HK-2 (cell line): ENCODE measurements at regions not wholly inside any gene's neighbourhood (a gene's known extent, or its start where the extent isn't known, plus 50 kb on each side); places are given as distances from the start of the nearest gene placed in this dataset.
A peak's percentile ranks its signal among the peaks of the same experiment; 100 is the strongest.
"Not testable (repeated sequence)": the region's sequence is repeated elsewhere in the genome, so short reads cannot be mapped to it uniquely, and the experiment has no call there.

Experiments used
- DNase-seq: peaks from one replicate; pipeline ENCODE4 v3.0.0-alpha.2; 2018; ENCODE audit not compliant: unreplicated experiment

- DNase-seq: no peak
Observed at GRCh38 chr2:176569574-176569973, 300.3 kb downstream of the MTX2 start.

- DNase-seq: no peak
Observed at GRCh38 chr2:176573612-176574483, 304.6 kb downstream of the MTX2 start.

GRCh38 chr2:176574484-176575236 is 305.4 kb downstream of the MTX2 start:
- no peak for DNase-seq

GRCh38 chr2:176575237-176575744 is 306.0 kb downstream of the MTX2 start:
- DNase-seq: no peak

- DNase-seq: no peak
Observed at GRCh38 chr2:176577054-176577453, 307.8 kb downstream of the MTX2 start.

GRCh38 chr2:176578292-176578691 is 309.1 kb downstream of the MTX2 start:
- DNase-seq: not testable (repeated sequence)

GRCh38 chr2:176579608-176580007 is 310.4 kb downstream of the MTX2 start:
- DNase-seq: no peak

GRCh38 chr2:176581557-176582165 is 312.4 kb downstream of the MTX2 start:
- no peak for DNase-seq

- DNase-seq: no peak
Observed at GRCh38 chr2:176582176-176582575, 312.9 kb downstream of the MTX2 start.

GRCh38 chr2:176582990-176583481 is 313.8 kb downstream of the MTX2 start:
- peak; percentile 40 for DNase-seq

GRCh38 chr2:176583607-176584006 is 314.4 kb downstream of the MTX2 start:
- DNase-seq: peak; percentile 10

GRCh38 chr2:176584333-176584732 is 315.1 kb downstream of the MTX2 start:
- peak; percentile 38 for DNase-seq

GRCh38 chr2:176585291-176585690 is 316.0 kb downstream of the MTX2 start:
- no peak for DNase-seq

- DNase-seq: no peak
Observed at GRCh38 chr2:176585791-176586190, 316.5 kb downstream of the MTX2 start.

GRCh38 chr2:176589287-176589686 is 320.0 kb downstream of the MTX2 start:
- DNase-seq: no peak

GRCh38 chr2:176589825-176590440 is 320.7 kb downstream of the MTX2 start:
- DNase-seq: no peak

- no peak for DNase-seq
Observed at GRCh38 chr2:176592216-176592615, 323.0 kb downstream of the MTX2 start.

- no peak for DNase-seq
Observed at GRCh38 chr2:176595986-176596385, 326.7 kb downstream of the MTX2 start.

GRCh38 chr2:176597916-176598315 is 328.7 kb downstream of the MTX2 start:
- DNase-seq: no peak

- DNase-seq: no peak
Observed at GRCh38 chr2:176598351-176598750, 329.1 kb downstream of the MTX2 start.

- DNase-seq: no peak
Observed at GRCh38 chr2:176599796-176600485, 330.7 kb downstream of the MTX2 start.
